ENCODE measurements at regions not wholly inside any gene's neighbourhood (a gene's known extent, or its start where the extent isn't known, plus 50 kb on each side); places are given as distances from the start of the nearest gene placed in this dataset.
"Not testable (repeated sequence)": the region's sequence is repeated elsewhere in the genome, so short reads cannot be mapped to it uniquely, and the experiment has no call there.

DNA sequence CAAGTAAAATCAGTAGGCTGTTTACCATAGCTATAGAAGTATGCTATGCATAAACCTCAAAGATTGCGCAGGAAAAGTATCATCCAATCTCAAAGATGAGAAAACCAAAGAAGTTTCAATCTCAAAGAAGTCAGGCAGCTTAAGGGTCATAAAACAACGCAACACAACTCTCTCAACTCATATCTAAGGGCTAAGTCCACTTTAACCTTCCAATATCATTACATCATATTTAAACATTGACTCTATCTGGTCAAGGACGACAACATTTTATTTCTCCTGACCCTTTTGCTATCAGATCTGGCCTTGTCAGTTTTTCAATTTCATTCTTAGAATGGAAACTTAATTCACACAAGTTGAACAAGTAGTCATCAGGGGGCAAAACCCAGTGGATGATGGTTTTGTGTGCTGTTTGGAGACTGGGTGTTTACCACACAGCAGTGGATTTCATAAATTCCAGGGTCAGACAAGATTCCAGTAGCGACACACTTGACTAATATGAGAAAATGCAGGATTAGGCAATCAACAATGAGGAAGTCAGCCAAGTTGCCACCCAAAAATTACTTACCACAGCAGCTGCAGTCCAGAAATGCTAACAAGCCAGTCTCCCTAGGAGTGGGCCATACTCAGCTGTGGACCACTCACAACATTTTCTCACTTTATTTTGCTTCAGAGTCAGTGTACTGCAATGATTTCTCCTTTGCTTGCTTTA is 108.7 kb upstream of the NBPF26 start:
- WGBS: no CpG with 5 or more reads among the region's 4 CpGs
- not testable (repeated sequence) for H2AK5ac ChIP-seq (ENCODE audit: low read length, severe bottlenecking); H3K27ac ChIP-seq (ENCODE audit: low read length, poor library complexity, severe bottlenecking); H3K23ac ChIP-seq (ENCODE audit: low read length in 2 of 2); H4K91ac ChIP-seq (ENCODE audit: low read length); H2AFZ ChIP-seq (ENCODE audit: low read depth, low read length); DNase-seq; H4K8ac ChIP-seq (ENCODE audit: low read length); H3K4ac ChIP-seq (ENCODE audit: low read depth in 1 of 2, low read length in 2 of 2); H3K9me3 ChIP-seq (ENCODE audit: control insufficient read depth, low read length); H3K27me3 ChIP-seq (ENCODE audit: control insufficient read depth in 1 of 2, insufficient read depth in 1 of 2, low read length in 2 of 2); H3K4me1 ChIP-seq (ENCODE audit: control insufficient read depth, insufficient read depth, low read depth, low read length); H3K79me1 ChIP-seq (replicated peaks; ENCODE audit: low read length, poor library complexity, severe bottlenecking); H3K18ac ChIP-seq (ENCODE audit: low read depth in 1 of 2, low read length in 2 of 2); H3K4me2 ChIP-seq (ENCODE audit: low read length, poor library complexity, severe bottlenecking); H2BK12ac ChIP-seq (ENCODE audit: low read length in 2 of 2); H3K4me3 ChIP-seq (ENCODE audit: insufficient read depth in 1 of 2, low read depth in 1 of 2, low read length in 2 of 2); H3K14ac ChIP-seq (ENCODE audit: low read length in 2 of 2); H2BK5ac ChIP-seq (ENCODE audit: low read depth, low read length, poor library complexity, severe bottlenecking); H2BK120ac ChIP-seq (ENCODE audit: low read depth, low read length); H3K9ac ChIP-seq (ENCODE audit: low read length); H3K36me3 ChIP-seq (ENCODE audit: control insufficient read depth in 1 of 2, insufficient read depth in 2 of 2, low read depth in 1 of 2, low read length in 2 of 2); H2BK15ac ChIP-seq (ENCODE audit: low read depth, poor library complexity, severe bottlenecking)

DNA sequence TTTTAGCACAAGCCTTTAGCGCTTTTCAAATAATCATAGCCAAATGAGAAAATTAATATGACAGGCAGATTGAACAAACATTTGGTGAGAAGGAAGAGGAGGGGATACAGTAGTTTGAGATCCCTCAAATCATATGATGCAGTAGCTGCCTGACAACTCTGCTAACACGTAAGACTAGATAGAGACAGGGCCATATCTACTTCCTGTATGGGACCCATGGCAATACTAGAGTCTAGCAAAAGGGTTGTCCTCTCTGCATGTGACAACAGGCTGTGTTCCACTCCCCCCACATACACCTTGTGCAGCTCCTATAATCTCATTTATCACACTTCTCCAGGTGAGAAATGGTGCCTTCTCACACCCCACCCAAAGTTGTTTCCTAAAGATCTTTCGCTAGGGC is 106.3 kb upstream of the NBPF26 start:
- H3K27me3 ChIP-seq (ENCODE audit: control insufficient read depth in 1 of 2, insufficient read depth in 1 of 2, low read length in 2 of 2); H3K27ac ChIP-seq (ENCODE audit: low read length, poor library complexity, severe bottlenecking); DNase-seq; H4K8ac ChIP-seq (ENCODE audit: low read length); H2AFZ ChIP-seq (ENCODE audit: low read depth, low read length); H3K79me1 ChIP-seq (replicated peaks; ENCODE audit: low read length, poor library complexity, severe bottlenecking); H2BK120ac ChIP-seq (ENCODE audit: low read depth, low read length); H2BK15ac ChIP-seq (ENCODE audit: low read depth, poor library complexity, severe bottlenecking); H3K4ac ChIP-seq (ENCODE audit: low read depth in 1 of 2, low read length in 2 of 2); H3K4me1 ChIP-seq (ENCODE audit: control insufficient read depth, insufficient read depth, low read depth, low read length); H3K36me3 ChIP-seq (ENCODE audit: control insufficient read depth in 1 of 2, insufficient read depth in 2 of 2, low read depth in 1 of 2, low read length in 2 of 2); H3K23ac ChIP-seq (ENCODE audit: low read length in 2 of 2); H3K14ac ChIP-seq (ENCODE audit: low read length in 2 of 2); H4K91ac ChIP-seq (ENCODE audit: low read length); H2AK5ac ChIP-seq (ENCODE audit: low read length, severe bottlenecking); H3K9me3 ChIP-seq (ENCODE audit: control insufficient read depth, low read length); H2BK5ac ChIP-seq (ENCODE audit: low read depth, low read length, poor library complexity, severe bottlenecking); H3K4me3 ChIP-seq (ENCODE audit: insufficient read depth in 1 of 2, low read depth in 1 of 2, low read length in 2 of 2); H3K4me2 ChIP-seq (ENCODE audit: low read length, poor library complexity, severe bottlenecking); H3K9ac ChIP-seq (ENCODE audit: low read length); H3K18ac ChIP-seq (ENCODE audit: low read depth in 1 of 2, low read length in 2 of 2); H2BK12ac ChIP-seq (ENCODE audit: low read length in 2 of 2): not testable (repeated sequence)
- WGBS: no CpG with 5 or more reads among the region's 3 CpGs

DNA sequence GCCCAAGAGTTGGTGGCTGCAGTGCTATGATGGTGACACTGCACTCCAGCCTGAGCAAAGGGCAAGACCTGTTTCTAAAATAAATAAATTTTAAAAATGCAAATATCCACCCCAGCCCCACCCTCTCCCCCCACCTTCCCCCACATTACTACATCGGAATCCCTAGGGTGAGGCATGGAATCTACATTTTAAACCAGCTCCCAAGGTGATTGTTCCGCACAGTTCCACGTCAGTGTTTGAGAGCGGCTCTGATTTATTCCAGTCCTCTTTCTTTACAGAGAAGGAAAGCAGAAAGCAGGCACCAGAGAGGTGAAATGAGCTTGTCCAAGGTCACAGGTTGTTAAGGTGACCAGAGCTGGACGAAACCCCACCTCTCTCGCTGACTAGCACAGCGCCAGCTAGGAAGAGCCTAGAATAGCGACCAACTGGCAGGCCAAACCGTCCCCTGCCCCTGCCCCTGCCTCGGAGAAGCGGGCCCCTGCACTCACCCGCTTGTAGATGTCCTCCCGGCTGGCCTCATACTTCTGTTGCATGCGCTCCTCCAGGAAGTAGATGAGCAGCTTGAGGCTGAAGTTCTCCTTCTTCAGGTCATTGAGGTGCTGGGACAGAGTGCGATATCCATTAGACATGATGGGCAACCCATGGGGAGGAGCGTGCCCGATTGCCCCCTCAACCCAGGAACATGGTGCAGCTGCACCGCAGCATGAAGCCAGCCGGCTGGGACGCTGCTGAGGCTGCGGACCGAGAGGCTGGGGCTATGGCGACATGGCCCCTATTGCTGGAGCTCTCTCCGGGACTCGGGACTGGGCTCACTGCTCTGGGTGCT is 103.7 kb upstream of the NBPF26 start:
- not testable (repeated sequence) for H3K14ac ChIP-seq (ENCODE audit: low read length in 2 of 2); H4K91ac ChIP-seq (ENCODE audit: low read length); H2BK5ac ChIP-seq (ENCODE audit: low read depth, low read length, poor library complexity, severe bottlenecking); DNase-seq; H4K8ac ChIP-seq (ENCODE audit: low read length); H2BK120ac ChIP-seq (ENCODE audit: low read depth, low read length); H2BK15ac ChIP-seq (ENCODE audit: low read depth, poor library complexity, severe bottlenecking); H2AK5ac ChIP-seq (ENCODE audit: low read length, severe bottlenecking); H3K18ac ChIP-seq (ENCODE audit: low read depth in 1 of 2, low read length in 2 of 2); H3K4me2 ChIP-seq (ENCODE audit: low read length, poor library complexity, severe bottlenecking); H3K27me3 ChIP-seq (ENCODE audit: control insufficient read depth in 1 of 2, insufficient read depth in 1 of 2, low read length in 2 of 2); H2AFZ ChIP-seq (ENCODE audit: low read depth, low read length); H3K4me1 ChIP-seq (ENCODE audit: control insufficient read depth, insufficient read depth, low read depth, low read length); H3K9me3 ChIP-seq (ENCODE audit: control insufficient read depth, low read length); H3K23ac ChIP-seq (ENCODE audit: low read length in 2 of 2); H3K4me3 ChIP-seq (ENCODE audit: insufficient read depth in 1 of 2, low read depth in 1 of 2, low read length in 2 of 2); H3K27ac ChIP-seq (ENCODE audit: low read length, poor library complexity, severe bottlenecking); H3K4ac ChIP-seq (ENCODE audit: low read depth in 1 of 2, low read length in 2 of 2); H3K79me1 ChIP-seq (replicated peaks; ENCODE audit: low read length, poor library complexity, severe bottlenecking); H2BK12ac ChIP-seq (ENCODE audit: low read length in 2 of 2); H3K36me3 ChIP-seq (ENCODE audit: control insufficient read depth in 1 of 2, insufficient read depth in 2 of 2, low read depth in 1 of 2, low read length in 2 of 2); H3K9ac ChIP-seq (ENCODE audit: low read length)
- no CpG with 5 or more reads among the region's 25 CpGs for WGBS

GRCh38 chr1:120620693-120620969 is 103.1 kb upstream of the NBPF26 start:
- not testable (repeated sequence) for H3K9ac ChIP-seq (ENCODE audit: low read length); H3K4me1 ChIP-seq (ENCODE audit: control insufficient read depth, insufficient read depth, low read depth, low read length); H3K14ac ChIP-seq (ENCODE audit: low read length in 2 of 2); H3K79me1 ChIP-seq (replicated peaks; ENCODE audit: low read length, poor library complexity, severe bottlenecking); H4K8ac ChIP-seq (ENCODE audit: low read length); H3K9me3 ChIP-seq (ENCODE audit: control insufficient read depth, low read length); H3K18ac ChIP-seq (ENCODE audit: low read depth in 1 of 2, low read length in 2 of 2); H2BK15ac ChIP-seq (ENCODE audit: low read depth, poor library complexity, severe bottlenecking); H3K27ac ChIP-seq (ENCODE audit: low read length, poor library complexity, severe bottlenecking); DNase-seq; H3K4ac ChIP-seq (ENCODE audit: low read depth in 1 of 2, low read length in 2 of 2); H3K4me3 ChIP-seq (ENCODE audit: insufficient read depth in 1 of 2, low read depth in 1 of 2, low read length in 2 of 2); H2AFZ ChIP-seq (ENCODE audit: low read depth, low read length); H2AK5ac ChIP-seq (ENCODE audit: low read length, severe bottlenecking); H4K91ac ChIP-seq (ENCODE audit: low read length); H3K23ac ChIP-seq (ENCODE audit: low read length in 2 of 2); H2BK120ac ChIP-seq (ENCODE audit: low read depth, low read length); H3K4me2 ChIP-seq (ENCODE audit: low read length, poor library complexity, severe bottlenecking); H3K27me3 ChIP-seq (ENCODE audit: control insufficient read depth in 1 of 2, insufficient read depth in 1 of 2, low read length in 2 of 2); H3K36me3 ChIP-seq (ENCODE audit: control insufficient read depth in 1 of 2, insufficient read depth in 2 of 2, low read depth in 1 of 2, low read length in 2 of 2); H2BK5ac ChIP-seq (ENCODE audit: low read depth, low read length, poor library complexity, severe bottlenecking); H2BK12ac ChIP-seq (ENCODE audit: low read length in 2 of 2)
- WGBS: no CpG with 5 or more reads among the region's 5 CpGs

Data from mesenchymal stem cell (in vitro differentiated cells and primary cell).